OCI-LY7 (cell line): ENCODE measurements at regions not wholly inside any gene's neighbourhood (a gene's known extent, or its start where the extent isn't known, plus 50 kb on each side); places are given as distances from the start of the nearest gene placed in this dataset.

ENCODE experiments used
- CTCF ChIP-seq: fragments of 200-600 bp; sonication (generic); conservative IDR thresholded peaks from 2 replicates; pipeline ENCODE4 v1.5.1; 2014; ENCODE audit warnings: mild to moderate bottlenecking, antibody characterized with exemption, low read length, moderate library complexity, mixed read lengths
- EZH2phosphoT487 ChIP-seq: fragments of 200-600 bp; sonication (generic); IDR thresholded peaks from 2 replicates; pipeline ENCODE4 v1.6.1; 2018; ENCODE audit warnings: low read depth, borderline replicate concordance, mild to moderate bottlenecking, mixed run types, antibody characterized with exemption, low read length, moderate library complexity, mixed read lengths

DNA sequence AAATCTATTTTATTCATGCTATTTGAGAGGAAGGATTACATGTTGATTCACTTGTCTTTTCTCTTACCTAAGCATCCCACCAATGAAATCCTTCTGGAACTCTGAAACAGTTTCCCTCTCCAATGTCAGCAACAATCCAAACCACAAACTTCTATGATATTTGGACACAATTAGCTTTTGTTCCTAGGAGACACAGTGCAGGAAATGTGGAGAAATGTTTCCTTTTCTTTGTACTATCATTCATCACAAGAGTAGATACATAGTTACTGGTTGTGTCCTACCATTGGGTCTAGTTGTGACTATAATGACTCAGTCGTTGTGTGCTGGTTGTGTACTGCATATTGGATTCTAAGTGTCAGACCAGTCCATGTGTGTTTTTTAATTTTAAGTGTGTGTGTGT, 156.8 kb upstream of the MAGI2 start:
- TF ChIP-seq CTCF (no peak), EZH2phosphoT487 (no peak)
